ENCODE measurements at regions not wholly inside any gene's neighbourhood (a gene's known extent, or its start where the extent isn't known, plus 50 kb on each side); places are given as distances from the start of the nearest gene placed in this dataset.

DNA sequence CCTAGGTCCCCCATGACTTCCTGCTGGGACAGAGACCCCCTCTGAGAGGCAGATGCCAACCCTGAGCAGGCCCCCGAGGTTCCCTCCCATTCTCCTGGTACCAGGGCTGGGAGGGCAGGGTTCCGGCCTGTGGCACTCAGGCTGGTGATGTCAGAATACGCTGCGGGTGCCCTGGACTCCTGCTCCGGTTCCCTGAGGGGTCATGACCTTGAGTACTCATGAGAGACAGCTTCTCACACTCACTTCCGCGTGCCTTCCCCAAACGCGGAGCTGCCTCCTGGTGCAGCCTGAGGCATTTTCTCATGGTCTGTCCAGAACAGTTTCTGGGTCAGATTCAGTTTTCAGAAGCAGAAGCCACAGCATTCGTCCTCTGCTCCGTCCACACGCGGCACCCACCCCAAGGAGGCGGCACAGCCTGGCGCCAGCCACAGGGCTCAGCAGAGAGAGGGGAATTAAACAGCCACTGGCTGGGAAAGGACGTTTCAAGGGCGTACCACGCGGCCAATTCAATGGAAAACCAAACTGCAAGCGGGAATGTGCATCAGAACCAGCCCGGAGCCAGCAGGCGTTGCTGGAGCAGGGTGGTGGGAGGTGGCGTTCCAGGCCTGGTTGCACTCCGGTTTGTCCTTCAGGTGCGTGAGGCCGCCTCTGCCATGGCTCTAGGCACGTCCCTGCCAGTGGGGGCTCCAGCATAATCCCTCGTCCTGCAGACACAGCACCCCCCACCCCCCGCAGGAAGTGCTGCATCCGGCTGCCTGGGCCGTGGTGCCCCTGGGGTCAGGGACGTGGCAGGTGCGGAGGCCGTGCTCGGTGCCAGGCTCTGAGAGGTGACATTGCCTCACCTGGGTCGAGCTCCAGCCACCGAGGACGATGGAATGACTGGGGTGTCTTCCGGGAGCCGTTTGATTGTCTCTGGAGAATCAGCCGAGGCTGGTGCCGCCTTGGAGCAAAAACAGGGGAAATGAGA, 58.3 kb upstream of the BHLHE23 start:
- TF ChIP-seq, protein P1, sequence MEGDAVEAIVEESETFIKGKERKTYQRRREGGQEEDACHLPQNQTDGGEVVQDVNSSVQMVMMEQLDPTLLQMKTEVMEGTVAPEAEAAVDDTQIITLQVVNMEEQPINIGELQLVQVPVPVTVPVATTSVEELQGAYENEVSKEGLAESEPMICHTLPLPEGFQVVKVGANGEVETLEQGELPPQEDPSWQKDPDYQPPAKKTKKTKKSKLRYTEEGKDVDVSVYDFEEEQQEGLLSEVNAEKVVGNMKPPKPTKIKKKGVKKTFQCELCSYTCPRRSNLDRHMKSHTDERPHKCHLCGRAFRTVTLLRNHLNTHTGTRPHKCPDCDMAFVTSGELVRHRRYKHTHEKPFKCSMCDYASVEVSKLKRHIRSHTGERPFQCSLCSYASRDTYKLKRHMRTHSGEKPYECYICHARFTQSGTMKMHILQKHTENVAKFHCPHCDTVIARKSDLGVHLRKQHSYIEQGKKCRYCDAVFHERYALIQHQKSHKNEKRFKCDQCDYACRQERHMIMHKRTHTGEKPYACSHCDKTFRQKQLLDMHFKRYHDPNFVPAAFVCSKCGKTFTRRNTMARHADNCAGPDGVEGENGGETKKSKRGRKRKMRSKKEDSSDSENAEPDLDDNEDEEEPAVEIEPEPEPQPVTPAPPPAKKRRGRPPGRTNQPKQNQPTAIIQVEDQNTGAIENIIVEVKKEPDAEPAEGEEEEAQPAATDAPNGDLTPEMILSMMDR (IDR thresholded peaks at IDR 0.05): no peak
- H3K9me3 Mint-ChIP-seq: no peaks in the 10 kb centered on the region
- no peak overlapping the region for H3K27ac Mint-ChIP-seq
- intact Hi-C loops (cut with micrococcal nuclease): no loop called here
- peaks cover 23% of the 10 kb centered on the region for H3K27me3 Mint-ChIP-seq
- ChIA-PET POLR2A (no interaction called here), CTCF (no interaction called here)
- DNase-seq (no peak), ATAC-seq (ENCODE audit: low read depth) (no peak)
- no peak overlapping the region for H3K4me3 Mint-ChIP-seq
- H3K36me3 Mint-ChIP-seq (ENCODE audit: low read depth): no peaks in the 10 kb centered on the region
- no peaks in the 10 kb centered on the region for H3K4me1 Mint-ChIP-seq

DNA sequence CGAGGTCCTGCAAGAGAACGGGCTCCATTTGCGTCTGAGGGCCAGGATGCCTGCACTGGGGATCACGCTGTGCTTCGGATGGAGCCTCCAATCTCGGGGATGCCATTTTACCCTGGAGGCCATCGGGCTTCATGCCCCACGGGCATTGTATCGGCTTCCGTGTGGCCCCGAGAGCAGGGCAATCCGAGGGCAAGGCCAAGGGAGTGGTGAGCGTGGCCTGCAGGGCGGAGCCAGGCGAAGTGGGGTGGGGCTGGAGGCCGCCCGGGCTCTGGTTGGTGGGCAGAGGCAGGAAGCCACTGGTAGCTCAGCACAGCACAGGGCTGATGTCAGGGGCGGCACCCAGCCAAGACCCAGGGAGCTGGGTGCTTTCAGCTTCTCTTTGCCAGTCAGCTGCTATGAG, 57.5 kb upstream of the BHLHE23 start:
- ChIA-PET POLR2A (no interaction called here), CTCF (no interaction called here)
- Mint-ChIP-seq H3K4me1 (no peaks in the 10 kb centered on the region), H3K36me3 (ENCODE audit: low read depth) (no peaks in the 10 kb centered on the region), H3K27me3 (peaks cover 25% of the 10 kb centered on the region), H3K9me3 (no peaks in the 10 kb centered on the region), H3K27ac (no peak overlapping the region), H3K4me3 (no peak overlapping the region)
- DNase-seq (no peak), ATAC-seq (ENCODE audit: low read depth) (no peak)
- intact Hi-C loops (cut with micrococcal nuclease): no loop called here
- TF ChIP-seq, protein P1 (IDR thresholded peaks at IDR 0.05): no peak

DNA sequence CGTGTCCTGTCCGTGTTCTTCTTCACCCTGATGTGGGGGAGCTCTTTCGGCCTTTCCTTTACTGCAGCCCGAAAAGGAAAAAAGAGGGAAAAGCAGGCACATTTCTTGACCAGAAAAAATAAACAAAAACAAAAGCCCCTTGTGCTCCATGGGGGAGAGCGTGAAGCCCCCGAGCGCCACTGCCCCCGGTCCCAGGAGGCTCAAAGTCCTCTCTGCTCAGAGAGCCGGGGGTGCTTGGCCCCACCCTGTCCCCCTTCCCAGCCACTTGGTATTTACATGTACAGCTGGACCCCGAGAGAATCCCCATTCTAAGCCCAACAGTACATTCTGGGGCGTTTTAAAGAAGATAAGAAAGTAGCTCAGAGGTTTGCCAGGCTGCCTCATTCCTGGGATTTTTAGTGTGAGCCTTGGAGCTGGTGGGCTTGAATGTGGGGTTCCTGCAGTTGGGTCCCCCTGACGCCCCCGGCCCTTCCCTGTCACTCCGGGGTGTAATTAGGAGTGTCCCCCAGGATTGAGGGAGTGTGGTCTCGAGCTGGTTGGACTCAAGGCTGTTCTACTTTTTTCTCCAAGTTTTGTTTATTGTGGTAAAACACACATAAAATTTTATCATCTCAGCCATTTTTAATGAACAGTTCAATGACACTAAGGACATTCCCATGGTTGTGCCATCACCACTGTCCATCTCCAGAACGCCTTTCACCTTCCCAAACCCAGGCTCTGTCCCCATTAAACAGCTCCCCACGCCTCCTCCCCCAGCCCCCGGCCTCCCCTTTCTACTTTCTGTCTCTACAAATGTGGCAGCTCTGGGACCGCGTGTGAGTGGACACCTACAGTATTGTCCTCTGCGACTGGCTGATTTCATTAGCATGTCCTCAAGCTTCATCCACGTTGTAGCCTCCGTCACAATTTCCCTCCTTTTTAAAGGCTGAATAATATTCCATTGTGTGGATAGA, 55.7 kb upstream of the BHLHE23 start:
- H3K4me3 Mint-ChIP-seq: no peak overlapping the region
- ChIA-PET POLR2A (no interaction called here), CTCF (no interaction called here)
- TF ChIP-seq, protein P1 (IDR thresholded peaks at IDR 0.05): no peak
- peaks cover 22% of the 10 kb centered on the region for H3K27me3 Mint-ChIP-seq
- intact Hi-C loops (cut with micrococcal nuclease): no loop called here
- ATAC-seq (ENCODE audit: low read depth) (no peak), DNase-seq (no peak)
- no peaks in the 10 kb centered on the region for H3K36me3 Mint-ChIP-seq (ENCODE audit: low read depth)
- no peaks in the 10 kb centered on the region for H3K9me3 Mint-ChIP-seq
- no peaks in the 10 kb centered on the region for H3K4me1 Mint-ChIP-seq
- H3K27ac Mint-ChIP-seq: no peak overlapping the region

DNA sequence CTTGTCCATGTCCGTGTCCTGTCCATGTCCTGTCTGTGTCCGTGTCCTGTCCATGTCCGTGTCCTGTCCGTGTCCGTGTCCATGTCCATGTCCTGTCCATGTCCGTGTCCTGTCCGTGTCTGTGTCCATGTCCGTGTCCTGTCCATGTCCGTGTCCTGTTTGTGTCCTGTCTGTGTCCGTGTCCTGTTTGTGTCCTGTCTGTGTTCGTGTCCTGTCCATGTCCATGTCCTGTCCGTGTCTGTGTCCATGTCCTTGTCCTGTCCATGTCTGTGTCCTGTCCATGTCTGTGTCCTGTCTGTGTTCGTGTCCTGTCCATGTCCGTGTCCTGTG, 55.0 kb upstream of the BHLHE23 start:
- no peak overlapping the region for H3K27ac Mint-ChIP-seq
- CTCF ChIA-PET: no interaction called here

More for the DNA sequence above, 55.0 kb upstream of the BHLHE23 start:
- DNase-seq (no peak), ATAC-seq (ENCODE audit: low read depth) (no peak)
- H3K9me3 Mint-ChIP-seq: no peaks in the 10 kb centered on the region
- TF ChIP-seq, protein P1 (IDR thresholded peaks at IDR 0.05): no peak
- no peak overlapping the region for H3K4me3 Mint-ChIP-seq
- peaks cover 15% of the 10 kb centered on the region for H3K27me3 Mint-ChIP-seq
- intact Hi-C loops (cut with micrococcal nuclease): no loop called here
- no peaks in the 10 kb centered on the region for H3K36me3 Mint-ChIP-seq (ENCODE audit: low read depth)
- H3K4me1 Mint-ChIP-seq: no peaks in the 10 kb centered on the region
- POLR2A ChIA-PET: no interaction called here
